ENCODE measurements at regions not wholly inside any gene's neighbourhood (a gene's known extent, or its start where the extent isn't known, plus 50 kb on each side); places are given as distances from the start of the nearest gene placed in this dataset.
A peak's percentile ranks its signal among the peaks of the same experiment; 100 is the strongest.

GRCh38 chrX:37904833-37905232, 57.5 kb upstream of the DYNLT3 start:
- intact Hi-C loops (cut with DNase I; ENCODE audit: low total_unique reads): no loop called here
- no peak for DNase-seq
- Histone ChIP-seq H3K27me3 (replicated peaks in 1 of 7) (peaks cover 0 to 35% (median 14%) of the 10 kb centered on the region in 7 donors), H3K9me3 (no peaks in the 10 kb centered on the region), H3K27ac (no peak overlapping the region), H3K4me3 (no peak overlapping the region), H3K4me1 (peaks cover 0 to 5% (median 0%) of the 10 kb centered on the region in 6 donors), H3K36me3 (no peaks in the 10 kb centered on the region)
- WGBS, 5 donors: 50 to 100% (median 74%) methylated on average over 2 of the region's 2 CpGs
- TF ChIP-seq, protein P1, sequence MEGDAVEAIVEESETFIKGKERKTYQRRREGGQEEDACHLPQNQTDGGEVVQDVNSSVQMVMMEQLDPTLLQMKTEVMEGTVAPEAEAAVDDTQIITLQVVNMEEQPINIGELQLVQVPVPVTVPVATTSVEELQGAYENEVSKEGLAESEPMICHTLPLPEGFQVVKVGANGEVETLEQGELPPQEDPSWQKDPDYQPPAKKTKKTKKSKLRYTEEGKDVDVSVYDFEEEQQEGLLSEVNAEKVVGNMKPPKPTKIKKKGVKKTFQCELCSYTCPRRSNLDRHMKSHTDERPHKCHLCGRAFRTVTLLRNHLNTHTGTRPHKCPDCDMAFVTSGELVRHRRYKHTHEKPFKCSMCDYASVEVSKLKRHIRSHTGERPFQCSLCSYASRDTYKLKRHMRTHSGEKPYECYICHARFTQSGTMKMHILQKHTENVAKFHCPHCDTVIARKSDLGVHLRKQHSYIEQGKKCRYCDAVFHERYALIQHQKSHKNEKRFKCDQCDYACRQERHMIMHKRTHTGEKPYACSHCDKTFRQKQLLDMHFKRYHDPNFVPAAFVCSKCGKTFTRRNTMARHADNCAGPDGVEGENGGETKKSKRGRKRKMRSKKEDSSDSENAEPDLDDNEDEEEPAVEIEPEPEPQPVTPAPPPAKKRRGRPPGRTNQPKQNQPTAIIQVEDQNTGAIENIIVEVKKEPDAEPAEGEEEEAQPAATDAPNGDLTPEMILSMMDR (IDR thresholded peaks at IDR 0.05 in 8 of 11, conservative IDR thresholded peaks at IDR 0.05 in 3 of 11): no peak
- no peak for TF ChIP-seq POLR2AphosphoS5 (IDR thresholded peaks at IDR 0.05)
- no peak for TF ChIP-seq POLR2A (IDR thresholded peaks at IDR 0.05)

DNA sequence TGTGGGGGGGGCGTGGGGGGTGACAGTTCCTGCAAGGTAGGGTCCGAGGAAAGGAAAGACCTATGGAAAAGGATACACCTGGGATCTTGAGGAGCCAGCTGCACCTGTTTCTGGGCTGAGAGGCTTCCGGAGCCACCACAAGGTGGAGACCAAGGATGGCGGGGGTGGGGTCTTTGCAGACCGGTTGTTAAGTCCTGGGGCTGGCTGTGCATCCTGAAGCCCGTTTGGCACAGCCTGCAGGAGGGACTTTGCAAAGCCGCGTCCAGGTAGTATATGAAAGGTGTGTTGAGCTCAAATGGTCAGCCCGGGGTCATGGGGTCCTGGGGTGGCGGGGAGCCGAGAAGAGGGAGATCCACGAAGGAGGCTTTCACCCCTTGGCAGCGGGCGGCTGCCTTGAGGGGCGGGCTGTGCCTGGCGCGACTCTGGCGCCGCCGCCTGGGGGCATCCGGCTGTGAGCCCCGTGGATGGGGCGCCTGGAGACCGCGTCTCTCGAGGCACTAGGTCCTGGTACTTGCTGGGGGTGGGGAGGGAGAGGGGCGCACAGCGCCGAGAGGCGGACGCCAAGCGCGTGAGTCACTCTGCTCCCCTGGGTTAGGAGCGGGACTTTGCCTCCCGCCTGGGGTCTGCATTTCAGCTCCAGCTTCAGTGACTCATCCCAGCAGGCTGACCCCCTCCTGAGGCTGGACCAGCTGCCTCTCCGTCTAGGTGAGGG, 58.2 kb upstream of the DYNLT3 start:
- peaks cover 0 to 5% (median 0%) of the 10 kb centered on the region in 6 donors for H3K4me1 ChIP-seq
- no peaks in the 10 kb centered on the region for H3K36me3 ChIP-seq
- intact Hi-C loops (cut with DNase I; ENCODE audit: low total_unique reads): no loop called here
- TF ChIP-seq POLR2A (IDR thresholded peaks at IDR 0.05): no peak
- TF ChIP-seq, protein P1 (IDR thresholded peaks at IDR 0.05 in 8 of 11, conservative IDR thresholded peaks at IDR 0.05 in 3 of 11): no peak
- TF ChIP-seq POLR2AphosphoS5 (IDR thresholded peaks at IDR 0.05): no peak
- 4 to 31% (median 6%) methylated on average over 13 to 36 of the region's 36 CpGs for WGBS, 5 donors
- H3K27me3 ChIP-seq (replicated peaks in 1 of 7): peaks cover 0 to 35% (median 14%) of the 10 kb centered on the region in 7 donors
- no peaks in the 10 kb centered on the region for H3K9me3 ChIP-seq
- no peak overlapping the region for H3K27ac ChIP-seq
- no peak for DNase-seq
- H3K4me3 ChIP-seq: peak overlapping the region in 1 of 8 donors; percentile 5

- no peaks in the 10 kb centered on the region for H3K36me3 ChIP-seq
- H3K9me3 ChIP-seq: no peaks in the 10 kb centered on the region
- H3K27ac ChIP-seq: no peak overlapping the region
- TF ChIP-seq POLR2A (IDR thresholded peaks at IDR 0.05): no peak
- TF ChIP-seq, protein P1 (IDR thresholded peaks at IDR 0.05 in 8 of 11, conservative IDR thresholded peaks at IDR 0.05 in 3 of 11): no peak
- no peak for TF ChIP-seq POLR2AphosphoS5 (IDR thresholded peaks at IDR 0.05)
- no peak for DNase-seq
- H3K4me3 ChIP-seq: no peak overlapping the region
- intact Hi-C loops (cut with DNase I; ENCODE audit: low total_unique reads): no loop called here
- peaks cover 0 to 5% (median 0%) of the 10 kb centered on the region in 6 donors for H3K4me1 ChIP-seq
- WGBS, 5 donors: 34 to 59% (median 43%) methylated on average over 11 of the region's 11 CpGs
- H3K27me3 ChIP-seq (replicated peaks in 1 of 7): peaks cover 0 to 35% (median 14%) of the 10 kb centered on the region in 7 donors
Measured at GRCh38 chrX:37906357-37906756, 59.0 kb upstream of the DYNLT3 start.

DNA sequence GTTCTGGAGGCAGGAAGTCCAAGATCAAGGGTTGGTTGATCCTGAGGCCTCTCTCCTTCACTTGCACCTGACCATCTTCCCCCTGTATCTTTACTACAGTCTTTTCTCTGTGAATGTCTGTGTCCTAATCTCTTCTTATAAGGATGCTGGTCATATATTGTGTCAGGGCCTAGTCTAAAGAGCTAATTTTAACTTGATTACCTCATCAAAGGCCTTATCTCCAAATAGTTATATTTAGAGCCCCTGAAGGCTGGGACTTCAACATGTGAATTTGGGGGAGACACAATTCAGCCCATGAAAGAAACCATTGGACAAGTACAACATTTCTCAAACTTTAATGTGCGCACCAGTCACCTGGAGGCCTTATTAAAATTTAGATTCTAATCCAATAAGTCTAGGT, 62.8 kb upstream of the DYNLT3 start:
- Histone ChIP-seq H3K27ac (no peak overlapping the region), H3K4me3 (no peak overlapping the region), H3K36me3 (no peaks in the 10 kb centered on the region), H3K9me3 (no peaks in the 10 kb centered on the region), H3K4me1 (peaks cover 0 to 5% (median 0%) of the 10 kb centered on the region in 6 donors), H3K27me3 (replicated peaks in 1 of 7) (peaks cover 0 to 28% (median 14%) of the 10 kb centered on the region in 7 donors)
- 95 to 100% (median 100%) methylated on average over 1 of the region's 1 CpG for whole genome bisulfite sequencing, 5 donors
- intact Hi-C loops (cut with DNase I; ENCODE audit: low total_unique reads): no loop called here
- DNase-seq: no peak
- TF ChIP-seq POLR2AphosphoS5 (IDR thresholded peaks at IDR 0.05): no peak
- TF ChIP-seq, protein P1 (IDR thresholded peaks at IDR 0.05 in 8 of 11, conservative IDR thresholded peaks at IDR 0.05 in 3 of 11): no peak
- TF ChIP-seq POLR2A (IDR thresholded peaks at IDR 0.05): no peak

Data from spleen (tissue), 11 donors.